DMS 273 treated with DMSO at 0.1 percent for 48 hours (cell line): ENCODE measurements at regions not wholly inside any gene's neighbourhood (a gene's known extent, or its start where the extent isn't known, plus 50 kb on each side); places are given as distances from the start of the nearest gene placed in this dataset.
"Not testable (repeated sequence)": the region's sequence is repeated elsewhere in the genome, so short reads cannot be mapped to it uniquely, and the experiment has no call there.

Experiments
- DNase-seq: peaks from one replicate; lab custom pipeline; 2025; lab: John Stamatoyannopoulos, UW

GRCh38 chr18:77329651-77330050 is 80.0 kb downstream of the GALR1 start:
- no peak for DNase-seq

DNA sequence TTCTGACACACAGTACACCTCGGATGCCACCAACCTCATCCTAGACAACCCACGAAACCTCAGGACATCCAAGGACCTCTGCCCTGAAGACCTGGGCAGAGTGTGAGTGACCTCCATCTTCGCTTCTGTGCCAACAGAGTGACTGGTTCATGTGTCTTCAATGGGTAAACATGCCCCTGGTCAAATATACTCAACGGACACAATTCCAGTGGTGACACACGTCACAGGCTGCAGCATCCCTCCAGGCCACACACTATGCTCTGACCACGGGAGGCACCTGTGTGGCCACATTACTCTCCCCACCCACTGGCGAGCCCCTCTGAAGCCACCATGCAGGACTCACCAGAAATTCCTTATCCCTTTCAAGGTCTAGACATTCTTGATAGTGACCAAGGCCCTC is 85.2 kb downstream of the GALR1 start:
- no peak for DNase-seq

DNA sequence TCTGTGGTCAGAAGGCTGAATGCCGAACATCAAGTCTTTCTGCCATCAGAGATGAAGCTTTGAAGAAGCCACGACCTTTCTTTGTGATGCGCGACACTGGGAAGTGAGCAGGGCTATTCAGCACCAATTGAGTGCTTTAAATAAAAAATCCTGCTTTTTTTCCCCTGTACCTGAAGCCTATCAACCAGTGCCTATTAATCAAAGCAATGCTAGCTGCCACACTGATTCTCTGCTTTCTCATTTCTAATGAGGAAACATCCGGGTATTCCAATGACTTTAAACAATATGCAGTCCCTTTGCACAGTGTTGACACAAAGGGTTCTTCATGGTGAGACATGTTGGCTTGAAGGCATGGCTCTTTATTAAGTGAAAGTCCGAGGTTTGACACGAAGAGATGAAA is 88.0 kb downstream of the GALR1 start:
- DNase-seq: no peak

GRCh38 chr18:77339093-77339492 is 89.4 kb downstream of the GALR1 start:
- no peak for DNase-seq

- no peak for DNase-seq
Observed at GRCh38 chr18:77339623-77340022, 90.0 kb downstream of the GALR1 start.

GRCh38 chr18:77340815-77341214 is 91.2 kb downstream of the GALR1 start:
- DNase-seq: no peak

- no peak for DNase-seq
Observed at GRCh38 chr18:77341527-77342325, 92.1 kb downstream of the GALR1 start.

- no peak for DNase-seq
Observed at GRCh38 chr18:77342736-77343135, 93.1 kb downstream of the GALR1 start.

DNA sequence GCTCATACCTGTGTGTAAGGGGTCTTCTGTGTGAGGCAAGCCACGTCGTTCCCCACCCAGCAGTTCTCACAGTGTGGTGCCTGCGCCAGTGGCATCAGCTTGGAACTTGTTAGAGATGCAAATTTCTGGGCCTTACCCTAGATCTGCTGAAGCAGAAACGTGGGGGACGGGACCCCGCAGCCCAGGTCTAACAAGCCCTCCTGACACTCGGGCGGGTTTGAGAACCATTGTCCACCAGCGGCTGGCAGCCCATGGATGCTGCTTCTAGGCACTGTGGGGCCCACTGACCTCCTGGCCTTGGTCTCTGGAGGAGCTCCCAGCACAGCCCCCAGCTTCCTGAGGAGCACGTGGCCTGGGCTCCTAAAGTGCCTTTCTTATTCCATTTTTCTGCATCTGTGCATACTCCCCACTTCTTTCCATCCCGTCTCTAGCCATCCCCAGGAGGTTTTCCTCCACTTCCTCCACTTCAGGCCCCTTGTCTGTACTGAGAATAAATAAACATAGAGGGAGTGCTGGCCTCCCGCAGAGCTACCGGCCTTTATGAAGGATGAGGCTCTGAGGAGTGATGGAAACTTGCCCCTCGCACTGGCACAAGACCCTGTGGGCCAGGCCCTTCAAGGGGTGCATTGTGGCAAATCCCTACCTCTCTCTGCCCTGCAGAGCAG is 94.3 kb downstream of the GALR1 start:
- no peak for DNase-seq

- no peak for DNase-seq
Observed at GRCh38 chr18:77344786-77345500, 95.3 kb downstream of the GALR1 start.

DNA sequence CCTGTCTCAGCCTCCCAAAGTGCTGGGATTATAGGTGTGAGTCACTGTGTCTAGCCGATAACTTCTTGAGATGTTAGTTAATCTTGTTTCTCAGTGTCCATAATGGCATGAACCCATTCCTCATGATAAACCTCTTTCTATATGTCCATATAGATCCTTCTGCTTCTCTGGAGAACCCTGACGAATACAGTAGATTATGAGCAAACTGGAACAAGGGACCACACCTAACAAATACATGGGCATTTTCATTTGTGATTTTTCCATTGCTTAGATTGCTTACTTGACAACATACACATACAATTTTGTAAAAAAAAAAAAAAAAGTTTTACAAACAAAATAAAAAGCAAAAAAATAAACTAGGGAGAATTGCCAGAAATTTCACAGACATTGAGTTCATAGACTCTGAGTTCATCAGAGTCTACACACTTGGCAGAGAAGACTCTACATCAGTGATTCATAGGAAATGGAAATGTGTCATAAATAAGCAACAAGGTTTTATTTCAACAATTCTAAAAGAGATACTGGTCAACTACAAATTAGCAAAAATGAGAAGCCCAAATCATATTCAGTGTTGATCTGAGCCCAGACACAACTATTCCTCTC is 96.7 kb downstream of the GALR1 start:
- DNase-seq: no peak

DNA sequence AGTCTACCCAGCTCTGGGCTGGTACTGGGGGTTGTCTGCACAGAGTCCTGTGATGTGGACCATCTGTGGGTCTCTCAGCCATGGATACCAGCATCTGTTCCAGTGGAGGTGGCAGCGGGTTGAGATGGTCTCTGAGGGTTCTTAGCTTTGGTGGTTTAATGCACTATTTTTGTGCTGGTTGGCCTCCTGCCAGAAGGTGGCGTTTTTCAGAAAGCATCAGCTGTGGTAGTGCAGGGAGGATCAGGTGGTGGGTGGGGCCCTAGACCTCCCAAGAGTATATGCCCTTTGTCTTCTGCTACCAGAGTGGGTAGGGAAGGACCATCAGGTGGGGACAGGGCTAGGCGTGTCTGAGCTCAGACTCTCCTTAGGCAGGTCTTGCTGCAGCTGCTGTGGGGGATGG is 103.7 kb downstream of the GALR1 start:
- DNase-seq: not testable (repeated sequence)

- no peak for DNase-seq
Observed at GRCh38 chr18:77359561-77360314, 110.1 kb downstream of the GALR1 start.

DNA sequence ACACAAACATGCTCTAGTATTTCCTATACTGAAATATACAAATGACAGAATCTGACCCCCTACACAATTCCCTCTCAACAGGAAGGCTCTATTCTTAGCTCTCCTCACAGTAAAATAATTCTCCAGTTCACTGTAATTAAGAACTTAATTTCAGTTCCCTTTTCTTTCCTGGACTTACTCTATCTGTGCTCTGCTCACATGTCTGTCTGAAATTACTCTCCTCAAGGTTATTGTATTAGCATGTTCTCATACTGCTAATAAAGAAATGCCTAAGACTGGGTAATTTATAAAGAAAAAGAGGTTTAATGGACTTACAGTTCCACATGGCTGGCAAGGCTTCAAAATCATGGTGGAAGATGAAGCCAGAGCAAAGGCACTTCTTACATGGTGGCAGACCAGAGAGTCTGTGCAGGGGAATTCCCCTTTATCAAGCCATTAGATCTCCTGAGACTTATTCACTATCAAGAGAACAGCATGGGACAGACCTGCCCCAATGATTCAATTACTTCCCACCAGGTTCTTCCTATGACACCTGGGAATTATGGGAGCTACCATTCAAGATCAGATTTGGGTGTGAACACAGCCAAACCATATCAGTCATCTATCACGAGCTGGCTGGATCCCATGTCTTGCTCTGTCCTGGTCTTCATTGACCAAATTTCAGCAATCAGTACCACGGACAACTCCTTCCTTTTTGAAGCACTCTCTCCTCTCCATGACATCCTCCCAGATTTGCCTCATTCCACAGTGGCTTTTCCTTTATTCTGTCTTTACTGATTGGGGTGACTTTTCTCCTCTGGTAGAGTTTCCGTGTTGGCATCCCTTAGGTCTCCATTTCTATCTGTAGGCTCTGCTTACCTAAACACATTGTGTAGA is 110.9 kb downstream of the GALR1 start:
- DNase-seq: no peak

GRCh38 chr18:77361382-77361781 is 111.7 kb downstream of the GALR1 start:
- DNase-seq: no peak

GRCh38 chr18:77365667-77366066 is 116.0 kb downstream of the GALR1 start:
- DNase-seq: no peak

DNA sequence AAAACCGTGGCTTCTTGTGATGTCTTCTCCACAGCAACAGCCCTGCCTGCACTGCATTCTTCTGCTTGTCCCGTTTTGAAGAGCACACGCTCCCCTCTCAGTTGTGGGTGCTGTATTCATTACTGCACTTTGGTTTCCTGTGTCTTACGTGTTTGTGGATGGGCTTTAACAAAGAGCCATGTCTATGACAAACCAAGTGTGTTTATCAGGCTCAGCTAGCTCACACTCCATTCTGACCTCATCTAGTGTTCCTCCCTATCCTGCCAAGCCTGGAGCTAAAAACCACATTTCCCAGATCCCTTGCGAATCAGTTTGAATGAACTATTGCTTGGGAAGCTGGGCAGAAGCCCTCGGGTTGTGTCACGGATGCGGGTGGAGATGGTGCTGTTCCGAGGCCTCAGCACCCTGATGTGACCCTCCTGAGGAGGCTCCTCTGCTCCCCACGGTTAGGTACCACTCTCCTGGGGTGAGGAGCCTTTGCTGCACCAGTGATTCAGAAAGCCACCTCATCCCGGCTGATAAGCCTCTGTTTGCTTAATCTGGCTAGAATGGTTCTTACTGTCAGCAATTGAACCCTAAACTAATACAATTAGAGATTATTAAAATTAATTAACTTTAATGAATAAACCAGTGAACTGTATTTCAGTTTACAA is 116.5 kb downstream of the GALR1 start:
- DNase-seq: no peak

GRCh38 chr18:77366720-77367641 is 117.3 kb downstream of the GALR1 start:
- DNase-seq: peak; percentile 22

DNA sequence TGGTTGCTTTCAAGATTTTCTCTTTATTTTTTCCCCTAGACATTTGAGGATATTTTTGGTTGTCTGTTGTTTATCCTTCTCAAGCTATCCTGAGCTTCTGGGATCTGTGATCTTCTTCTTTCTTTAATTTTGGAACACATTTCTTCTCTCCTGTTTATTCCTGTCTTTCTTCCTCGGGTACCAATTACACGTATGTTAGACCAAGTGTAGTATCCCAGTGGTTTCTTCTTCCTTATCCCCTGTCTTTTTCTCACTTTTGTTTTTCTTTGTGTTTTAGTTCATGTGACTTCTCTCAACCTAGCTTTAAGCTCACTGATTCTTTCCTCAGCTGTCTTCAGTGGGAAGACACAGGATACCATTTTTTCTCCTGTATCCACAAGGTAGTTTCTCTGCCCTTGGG is 120.0 kb downstream of the GALR1 start:
- no peak for DNase-seq
